Pancreas (tissue), 10 donors: ENCODE measurements at regions not wholly inside any gene's neighbourhood (a gene's known extent, or its start where the extent isn't known, plus 50 kb on each side); places are given as distances from the start of the nearest gene placed in this dataset.

ENCODE experiments used
- ATAC-seq, 4 donors: fragments of 200-7000 bp; cut with Tn5 transposase; one replicate each; pipeline versions ENCODE4 v1.8.0 to v1.9.1; 2020; ENCODE audit warnings: mild to moderate bottlenecking in 4 of 4, moderate library complexity in 4 of 4
- DNase-seq, 6 donors: peaks; one replicate each; pipeline ENCODE4 v3.0.0-alpha.2; 2020
- FAIRE-seq: peaks from 2 replicates; lab custom pipeline; 2012; peaks lifted over from hg19 to GRCh38; lab: Jason Lieb, UNC
- H3K27ac ChIP-seq, 4 donors: fragments of 200-600 bp; sonication (generic); 1 replicate in 3 of 4; 2 replicates in 1 of 4; pipeline versions ENCODE4 v1.5.0 to v1.8.0; 2020
- H3K27me3 ChIP-seq, 4 donors: fragments of 200-600 bp; one replicate each; pipeline ENCODE4 v1.8.0; 2021
- H3K36me3 ChIP-seq, 3 donors: fragments of 200-600 bp; sonication (generic) in 1 of 3; one replicate each; pipeline versions ENCODE4 v1.5.0 to v1.8.0; 2020 to 2021
- H3K4me1 ChIP-seq, 3 donors: fragments of 200-600 bp; one replicate each; pipeline ENCODE4 v1.8.0; 2021
- H3K4me3 ChIP-seq, 4 donors: fragments of 200-600 bp; sonication (generic) in 2 of 4; one replicate each; pipeline versions ENCODE4 v1.5.0 to v1.8.0; 2020 to 2021
- H3K9me3 ChIP-seq, 4 donors: fragments of 200-600 bp; one replicate each; pipeline ENCODE4 v1.8.0; 2021
- WGBS, 2 donors: extraction: QIAGEN DNeasy Blood & Tissue Kit; methylation state at CpG; one replicate each; pipeline ENCODE4 v1.1.7; 2013; 5-methylcytosine and 5-hydroxymethylcytosine counted together
- intact Hi-C, 3 donors: fragments of 100-400 bp; cut with DNase I; formaldehyde crosslinking; loops; one replicate each; pipeline versions ENCODE4 v1.11.1 to v1.14.2; 2022
- TF ChIP-seq, protein P1 (sequence below), 4 donors: fragments of 200-600 bp; sonication (generic) in 3 of 4; IDR thresholded peaks; one replicate each; pipeline versions ENCODE4 v1.5.0 to v1.8.0; 2021; ENCODE audit warnings: antibody characterized with exemption in 4 of 4
- donor health status: healthy with polysubstance abuse.
- donor health status: DM: no; HTN: no; CAD: no; lungs with moderate emphysema.
- donor health status: DM: no; HTN: no; CAD: no.
- donor health status: control.
- donor health status: control.
- donor health status: Bipolar disorder and iron deficiency.
- donor health status: DM: yes; HTN: yes; CAD: no.
- donor health status: DM: no; HTN: no; CAD: no.
- donor health status: DM: no; HTN: no; CAD: no.
- donor health status: DM: yes; HTN: yes; CAD: no.

DNA sequence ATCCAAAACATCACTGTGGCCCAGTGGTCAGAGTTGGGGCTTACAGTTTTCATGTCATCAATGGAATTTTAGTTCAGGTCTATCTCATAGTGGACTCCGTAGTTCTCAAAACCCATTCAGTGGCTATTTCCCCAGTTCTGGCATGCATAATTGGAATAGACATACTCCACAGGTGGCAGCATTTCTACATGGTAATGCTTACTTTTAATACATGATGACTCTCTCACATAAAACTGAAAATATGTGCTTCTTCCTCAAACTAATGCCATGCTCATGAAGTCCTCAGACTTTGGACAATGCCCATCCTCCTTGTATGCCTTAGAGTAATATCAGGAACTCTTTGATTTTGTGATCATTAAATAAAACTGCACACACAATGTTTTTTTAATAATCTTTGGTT lies 857.4 kb upstream of the GOT2 start:
- FAIRE-seq = no peak
- 54 to 81% methylated on average over 1 of the region's 1 CpG for WGBS, 2 donors
- H3K36me3 ChIP-seq = no peaks in the 10 kb centered on the region

DNA sequence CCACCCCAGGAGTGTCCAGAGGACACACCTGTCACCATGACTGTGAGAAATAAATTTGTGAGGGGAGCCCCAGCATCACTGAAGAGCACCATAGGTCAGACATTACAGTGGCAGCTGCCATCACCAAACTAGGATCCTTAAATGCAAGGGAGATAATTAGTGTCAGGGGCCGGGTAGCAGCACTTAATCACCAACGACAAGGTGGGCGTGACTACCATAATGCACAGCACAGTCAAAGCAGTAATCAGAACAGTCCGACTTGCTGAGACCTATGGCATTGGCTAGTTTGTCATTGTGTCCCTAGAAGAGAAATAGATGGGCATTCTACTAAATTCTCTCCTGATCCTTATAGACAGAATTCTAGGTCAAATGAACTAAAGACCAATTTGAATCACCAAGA lies 856.7 kb upstream of the GOT2 start:
- TF ChIP-seq, protein P1, sequence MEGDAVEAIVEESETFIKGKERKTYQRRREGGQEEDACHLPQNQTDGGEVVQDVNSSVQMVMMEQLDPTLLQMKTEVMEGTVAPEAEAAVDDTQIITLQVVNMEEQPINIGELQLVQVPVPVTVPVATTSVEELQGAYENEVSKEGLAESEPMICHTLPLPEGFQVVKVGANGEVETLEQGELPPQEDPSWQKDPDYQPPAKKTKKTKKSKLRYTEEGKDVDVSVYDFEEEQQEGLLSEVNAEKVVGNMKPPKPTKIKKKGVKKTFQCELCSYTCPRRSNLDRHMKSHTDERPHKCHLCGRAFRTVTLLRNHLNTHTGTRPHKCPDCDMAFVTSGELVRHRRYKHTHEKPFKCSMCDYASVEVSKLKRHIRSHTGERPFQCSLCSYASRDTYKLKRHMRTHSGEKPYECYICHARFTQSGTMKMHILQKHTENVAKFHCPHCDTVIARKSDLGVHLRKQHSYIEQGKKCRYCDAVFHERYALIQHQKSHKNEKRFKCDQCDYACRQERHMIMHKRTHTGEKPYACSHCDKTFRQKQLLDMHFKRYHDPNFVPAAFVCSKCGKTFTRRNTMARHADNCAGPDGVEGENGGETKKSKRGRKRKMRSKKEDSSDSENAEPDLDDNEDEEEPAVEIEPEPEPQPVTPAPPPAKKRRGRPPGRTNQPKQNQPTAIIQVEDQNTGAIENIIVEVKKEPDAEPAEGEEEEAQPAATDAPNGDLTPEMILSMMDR (IDR thresholded peaks at IDR 0.05) = no peak
- Histone ChIP-seq H3K27ac (no peak overlapping the region), H3K4me1 (no peaks in the 10 kb centered on the region), H3K4me3 (no peak overlapping the region), H3K9me3 (no peaks in the 10 kb centered on the region), H3K36me3 (no peaks in the 10 kb centered on the region), H3K27me3 (no peaks in the 10 kb centered on the region)
- 44 to 58% methylated on average over 4 of the region's 4 CpGs for WGBS, 2 donors
- intact Hi-C loops = no loop called here
- DNase-seq (no peak), ATAC-seq (no peak), FAIRE-seq (no peak)

More for the DNA sequence above, 857.4 kb upstream of the GOT2 start:
- intact Hi-C loops = no loop called here
- Histone ChIP-seq H3K4me3 (no peak overlapping the region), H3K9me3 (no peaks in the 10 kb centered on the region), H3K27me3 (no peaks in the 10 kb centered on the region), H3K4me1 (no peaks in the 10 kb centered on the region), H3K27ac (no peak overlapping the region)
- TF ChIP-seq, protein P1 (IDR thresholded peaks at IDR 0.05) = no peak
- ATAC-seq = no peak
- DNase-seq = no peak

DNA sequence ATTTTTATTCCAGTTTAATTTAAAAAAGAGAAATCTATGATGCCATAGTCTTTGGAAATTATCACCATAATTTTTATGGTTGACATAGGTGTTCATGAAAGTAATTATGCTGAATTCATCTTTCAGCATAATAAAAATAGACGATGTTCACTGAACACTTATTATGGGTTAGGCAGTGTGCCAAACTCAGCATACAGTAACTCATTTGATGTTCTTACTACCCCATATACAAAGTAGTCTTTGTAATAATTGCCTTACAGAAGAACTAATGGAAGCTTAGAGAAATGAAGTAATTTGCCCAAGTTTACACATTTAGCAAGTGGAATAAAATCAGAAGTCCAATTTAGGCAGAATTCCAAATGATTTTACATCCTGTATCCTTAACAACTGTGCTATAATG lies 852.2 kb upstream of the GOT2 start:
- TF ChIP-seq, protein P1 (IDR thresholded peaks at IDR 0.05) = no peak
- ATAC-seq (no peak), DNase-seq (no peak), FAIRE-seq (no peak)
- intact Hi-C loops = no loop called here
- WGBS, 2 donors = 47 to 58% methylated on average over 1 of the region's 1 CpG
- Histone ChIP-seq H3K9me3 (no peaks in the 10 kb centered on the region), H3K27me3 (no peaks in the 10 kb centered on the region), H3K36me3 (no peaks in the 10 kb centered on the region), H3K4me3 (no peak overlapping the region), H3K4me1 (no peaks in the 10 kb centered on the region), H3K27ac (no peak overlapping the region)

DNA sequence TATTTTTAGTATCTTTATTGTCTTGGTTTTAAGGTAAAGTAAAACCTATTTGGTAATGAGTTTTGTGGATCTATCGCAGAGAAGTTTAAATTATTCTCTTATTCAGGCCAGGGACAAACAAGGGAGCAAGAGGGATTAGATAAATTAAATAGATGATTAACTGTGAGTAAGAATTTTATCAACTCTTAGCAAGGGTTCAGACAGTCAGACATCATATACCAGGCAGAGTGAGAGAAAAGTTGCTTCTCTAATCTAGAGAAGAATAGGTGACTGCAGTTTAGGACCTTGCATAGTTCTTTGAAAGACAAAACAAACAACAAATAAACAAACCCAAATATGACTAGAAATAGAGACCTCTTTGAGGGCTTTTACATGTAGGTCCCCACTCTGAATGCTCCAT lies 840.2 kb upstream of the GOT2 start:
- H3K4me1 ChIP-seq = no peaks in the 10 kb centered on the region
- H3K27me3 ChIP-seq = no peaks in the 10 kb centered on the region
- H3K9me3 ChIP-seq = no peaks in the 10 kb centered on the region
- no peaks in the 10 kb centered on the region for H3K36me3 ChIP-seq
- TF ChIP-seq, protein P1 (IDR thresholded peaks at IDR 0.05) = no peak
- H3K27ac ChIP-seq = no peak overlapping the region
- intact Hi-C loops = no loop called here
- whole genome bisulfite sequencing, 2 donors = 59 to 67% methylated on average over 1 of the region's 1 CpG
- DNase-seq = no peak
- no peak for ATAC-seq
- no peak overlapping the region for H3K4me3 ChIP-seq
- no peak for FAIRE-seq

DNA sequence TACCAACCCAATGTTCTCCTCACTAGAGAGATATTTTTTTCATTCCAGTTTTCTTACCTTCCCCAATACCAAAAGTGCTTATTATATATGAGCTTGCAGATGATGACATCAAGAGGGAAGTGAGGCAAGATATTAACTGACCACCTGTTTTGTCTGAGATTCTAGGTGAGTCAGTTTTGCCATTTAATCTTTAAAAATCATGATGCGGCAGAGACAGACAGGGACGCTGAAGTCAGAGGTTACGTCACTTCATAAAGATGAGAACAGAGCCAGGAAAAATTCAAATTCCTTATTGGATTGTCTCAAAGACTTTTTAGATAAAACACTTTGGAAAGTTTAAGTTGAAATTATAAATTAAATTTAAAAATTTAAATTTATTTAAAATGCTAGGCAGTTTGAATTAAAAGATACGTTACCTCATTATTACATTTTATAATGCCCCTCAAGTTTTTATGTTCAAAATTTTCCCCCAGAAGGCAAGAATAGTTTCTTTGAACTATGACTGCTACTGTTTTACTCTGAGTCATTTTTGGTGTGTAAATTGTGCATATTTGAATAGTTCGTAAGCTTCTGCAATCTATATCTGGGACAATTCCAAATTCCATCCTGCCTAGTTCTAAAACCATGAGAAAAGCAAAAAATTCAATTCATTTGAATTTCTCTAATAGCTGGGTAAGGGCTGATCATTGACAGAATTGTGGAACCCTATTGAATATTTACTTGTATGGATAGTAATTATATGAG lies 839.6 kb upstream of the GOT2 start:
- H3K9me3 ChIP-seq = no peaks in the 10 kb centered on the region
- no peaks in the 10 kb centered on the region for H3K27me3 ChIP-seq
- 62% methylated on average over 5 of the region's 5 CpGs for WGBS, 2 donors
- no peaks in the 10 kb centered on the region for H3K4me1 ChIP-seq
- no peaks in the 10 kb centered on the region for H3K36me3 ChIP-seq
- TF ChIP-seq, protein P1 (IDR thresholded peaks at IDR 0.05) = no peak
- H3K27ac ChIP-seq = no peak overlapping the region
- DNase-seq = no peak
- no peak for ATAC-seq
- H3K4me3 ChIP-seq = no peak overlapping the region
- no peak for FAIRE-seq
- intact Hi-C loops = no loop called here
